ENCODE measurements at regions not wholly inside any gene's neighbourhood (a gene's known extent, or its start where the extent isn't known, plus 50 kb on each side); places are given as distances from the start of the nearest gene placed in this dataset.

DNA sequence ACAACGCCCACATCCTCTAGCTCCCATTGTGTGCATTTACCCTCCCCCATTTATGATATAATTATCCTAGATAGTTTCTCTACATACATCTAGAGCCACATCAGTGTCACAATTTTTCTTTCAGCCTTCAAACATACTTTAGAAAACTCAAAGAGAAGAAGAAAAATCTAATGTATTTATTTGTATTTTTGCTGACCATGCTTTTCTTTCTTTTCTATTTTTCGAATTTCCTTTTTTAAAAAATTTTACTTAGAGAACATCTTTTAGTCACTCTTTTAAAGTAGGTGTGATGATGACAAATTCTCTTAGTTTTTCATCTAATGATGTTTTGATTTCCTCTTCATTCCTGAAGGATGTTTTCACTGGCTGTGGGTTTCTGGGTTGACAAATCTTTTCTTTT lies 117.0 kb upstream of the CHL1 start:
- ChIA-PET POLR2A (no interaction called here), CTCF (no interaction called here)
- no peak for DNase-seq (ENCODE audit: extremely low spot score)
- TF ChIP-seq, protein P1, sequence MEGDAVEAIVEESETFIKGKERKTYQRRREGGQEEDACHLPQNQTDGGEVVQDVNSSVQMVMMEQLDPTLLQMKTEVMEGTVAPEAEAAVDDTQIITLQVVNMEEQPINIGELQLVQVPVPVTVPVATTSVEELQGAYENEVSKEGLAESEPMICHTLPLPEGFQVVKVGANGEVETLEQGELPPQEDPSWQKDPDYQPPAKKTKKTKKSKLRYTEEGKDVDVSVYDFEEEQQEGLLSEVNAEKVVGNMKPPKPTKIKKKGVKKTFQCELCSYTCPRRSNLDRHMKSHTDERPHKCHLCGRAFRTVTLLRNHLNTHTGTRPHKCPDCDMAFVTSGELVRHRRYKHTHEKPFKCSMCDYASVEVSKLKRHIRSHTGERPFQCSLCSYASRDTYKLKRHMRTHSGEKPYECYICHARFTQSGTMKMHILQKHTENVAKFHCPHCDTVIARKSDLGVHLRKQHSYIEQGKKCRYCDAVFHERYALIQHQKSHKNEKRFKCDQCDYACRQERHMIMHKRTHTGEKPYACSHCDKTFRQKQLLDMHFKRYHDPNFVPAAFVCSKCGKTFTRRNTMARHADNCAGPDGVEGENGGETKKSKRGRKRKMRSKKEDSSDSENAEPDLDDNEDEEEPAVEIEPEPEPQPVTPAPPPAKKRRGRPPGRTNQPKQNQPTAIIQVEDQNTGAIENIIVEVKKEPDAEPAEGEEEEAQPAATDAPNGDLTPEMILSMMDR (IDR thresholded peaks at IDR 0.05; ENCODE audit: control extremely low read depth, extremely low read depth, low read depth, missing control alignments): no peak

DNA sequence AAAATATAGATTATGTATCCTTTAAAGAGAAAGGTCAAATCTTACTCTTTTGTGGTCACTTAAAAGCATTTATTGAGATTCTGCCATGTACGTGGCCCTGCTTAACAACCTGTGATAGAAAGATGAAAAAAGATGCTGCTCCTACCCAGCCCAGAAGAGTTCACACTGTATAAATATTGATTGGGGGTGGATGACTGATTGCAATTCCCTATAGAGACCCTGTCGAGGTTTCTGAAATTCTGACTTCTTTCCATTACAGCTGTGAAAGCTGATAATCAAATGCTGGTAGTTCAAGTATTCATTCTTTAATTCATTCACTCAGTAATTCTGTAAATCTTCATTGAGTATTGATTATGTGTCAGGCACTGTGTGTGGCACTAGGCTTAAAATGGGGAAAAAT lies 114.1 kb upstream of the CHL1 start:
- DNase-seq (ENCODE audit: extremely low spot score): no peak
- TF ChIP-seq, protein P1 (IDR thresholded peaks at IDR 0.05; ENCODE audit: control extremely low read depth, extremely low read depth, low read depth, missing control alignments): no peak
- CTCF ChIA-PET: interaction anchor here (1.1 kb wide), 1 partner anchor 9 kb away, joined by 3 read pairs; no protein-coding TSS in a partner anchor
- POLR2A ChIA-PET: no interaction called here

DNA sequence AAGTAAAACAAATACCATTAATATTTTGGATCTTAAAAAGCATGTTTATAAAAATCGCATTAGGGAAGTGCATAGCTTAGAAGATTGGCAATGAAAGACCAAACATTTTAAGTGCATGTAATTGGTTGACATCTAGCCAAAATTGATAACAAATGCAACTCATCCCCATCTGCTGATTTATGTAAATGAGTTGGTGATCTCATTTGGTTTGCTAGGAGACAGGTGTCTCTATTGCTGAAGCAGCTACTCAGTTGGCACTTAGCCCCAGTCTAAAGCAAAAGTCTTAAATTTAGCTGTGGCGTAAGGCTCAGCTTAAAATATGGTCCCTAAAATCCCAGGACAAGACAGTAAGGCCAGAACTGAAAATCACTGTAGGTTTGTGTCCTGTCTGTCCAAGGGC lies 113.5 kb upstream of the CHL1 start:
- ChIA-PET POLR2A (no interaction called here), CTCF (interaction anchor here (1.1 kb wide), 1 partner anchor 9 kb away, joined by 3 read pairs; no protein-coding TSS in a partner anchor)
- DNase-seq (ENCODE audit: extremely low spot score): no peak
- TF ChIP-seq, protein P1 (IDR thresholded peaks at IDR 0.05; ENCODE audit: control extremely low read depth, extremely low read depth, low read depth, missing control alignments): no peak

DNA sequence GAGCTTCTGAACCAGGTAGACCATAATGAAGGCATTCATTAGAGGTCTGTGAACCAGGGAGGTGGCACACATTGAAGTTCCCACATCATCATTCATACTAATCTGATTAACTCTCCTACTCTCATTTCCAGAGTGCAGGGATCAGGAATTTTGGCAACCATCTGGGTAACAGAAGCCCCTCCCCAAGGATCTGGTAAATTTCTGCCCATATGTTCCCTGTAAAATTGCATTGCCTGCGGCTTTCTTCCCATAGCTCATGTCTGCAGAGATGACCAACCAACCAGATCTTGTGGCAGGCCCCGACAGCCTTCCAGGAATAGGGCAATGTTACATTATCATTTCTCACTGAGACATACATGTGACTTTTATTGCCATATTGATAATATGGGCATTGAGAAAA lies 111.4 kb upstream of the CHL1 start:
- TF ChIP-seq, protein P1 (IDR thresholded peaks at IDR 0.05; ENCODE audit: control extremely low read depth, extremely low read depth, low read depth, missing control alignments): no peak
- ChIA-PET POLR2A (no interaction called here), CTCF (no interaction called here)
- no peak for DNase-seq (ENCODE audit: extremely low spot score)

DNA sequence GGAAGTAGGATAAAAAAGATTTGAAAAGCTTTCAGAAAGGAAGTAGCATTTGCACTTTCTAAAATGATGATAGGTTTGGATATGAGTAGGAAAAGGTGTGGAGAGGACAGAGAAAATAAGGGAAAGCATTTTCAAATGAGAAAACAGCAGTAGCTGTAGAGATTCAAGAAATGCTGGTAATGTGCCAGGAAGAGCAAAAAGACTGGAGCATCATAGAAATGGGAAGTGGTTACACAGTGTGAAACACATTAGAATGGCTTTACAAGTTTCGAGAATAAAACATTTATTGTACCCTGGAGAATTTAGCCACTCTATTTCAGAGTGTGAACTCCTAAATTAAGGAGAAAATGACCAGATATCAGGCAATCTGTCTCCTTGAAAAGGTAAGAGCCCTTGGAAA lies 108.3 kb upstream of the CHL1 start:
- CTCF ChIA-PET: no interaction called here
- TF ChIP-seq, protein P1 (IDR thresholded peaks at IDR 0.05; ENCODE audit: control extremely low read depth, extremely low read depth, low read depth, missing control alignments): no peak
- DNase-seq (ENCODE audit: extremely low spot score): no peak
- POLR2A ChIA-PET: no interaction called here

DNA sequence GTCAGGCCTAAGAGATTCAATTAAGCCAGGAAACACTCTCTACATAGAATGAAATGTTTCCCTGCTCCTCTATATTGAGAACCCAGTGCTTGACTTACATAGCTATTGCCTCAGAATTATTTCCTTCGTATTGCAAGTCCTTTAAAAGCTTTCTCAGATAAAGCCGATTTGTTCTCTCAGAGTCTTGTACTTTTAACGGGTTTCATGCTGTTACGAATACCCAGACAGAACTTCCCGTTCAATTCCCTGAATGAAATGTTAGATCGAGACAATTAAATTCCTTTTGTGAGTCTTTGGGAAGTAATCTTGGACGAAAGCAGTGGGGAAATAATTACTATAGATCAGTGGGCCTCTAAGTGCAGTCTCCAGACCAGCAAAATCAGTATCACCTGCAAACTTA lies 102.8 kb upstream of the CHL1 start:
- no peak for DNase-seq (ENCODE audit: extremely low spot score)
- ChIA-PET CTCF (no interaction called here), POLR2A (no interaction called here)
- TF ChIP-seq, protein P1 (IDR thresholded peaks at IDR 0.05; ENCODE audit: control extremely low read depth, extremely low read depth, low read depth, missing control alignments): no peak

DNA sequence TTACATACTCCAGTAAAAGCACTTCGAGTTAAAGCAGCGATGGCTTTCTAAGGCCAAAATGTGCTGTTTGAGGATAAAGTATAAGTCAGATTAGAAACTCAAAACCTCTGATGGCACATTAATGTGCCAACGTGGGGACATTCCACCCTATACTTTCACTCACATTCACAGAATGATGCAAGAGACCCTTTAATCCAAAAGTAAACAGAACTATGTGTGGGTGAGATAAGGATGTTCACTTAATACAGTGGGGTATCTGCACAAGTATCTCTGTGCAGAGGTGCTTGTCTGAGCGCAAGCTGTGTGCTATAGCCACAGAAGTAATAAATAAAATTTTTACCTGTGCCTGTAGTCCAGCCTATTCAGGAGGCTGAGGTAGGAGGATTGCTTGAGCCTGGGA lies 100.3 kb upstream of the CHL1 start:
- ChIA-PET CTCF (no interaction called here), POLR2A (no interaction called here)

More for the DNA sequence above, 100.3 kb upstream of the CHL1 start:
- TF ChIP-seq, protein P1 (IDR thresholded peaks at IDR 0.05; ENCODE audit: control extremely low read depth, extremely low read depth, low read depth, missing control alignments): no peak
- no peak for DNase-seq (ENCODE audit: extremely low spot score)

Measured in GM10248 (cell line).